ENCODE measurements at regions not wholly inside any gene's neighbourhood (a gene's known extent, or its start where the extent isn't known, plus 50 kb on each side); places are given as distances from the start of the nearest gene placed in this dataset.

GRCh38 chr16:9034056-9034455 is 57.4 kb upstream of the HAPSTR1 start:
- TF ChIP-seq TOX (CRISPR knock-in tag; IDR thresholded peaks at IDR 0.05; ENCODE audit: borderline replicate concordance) (no peak), ARNTL (CRISPR knock-in tag; IDR thresholded peaks at IDR 0.05; ENCODE audit: borderline replicate concordance, low read depth) (no peak), CREB5 (CRISPR knock-in tag; IDR thresholded peaks at IDR 0.05; ENCODE audit: low read depth) (no peak), ESRRG (CRISPR knock-in tag; IDR thresholded peaks at IDR 0.05) (no peak), ZFP3 (CRISPR knock-in tag; IDR thresholded peaks at IDR 0.05) (no peak), PATZ1 (CRISPR knock-in tag; IDR thresholded peaks at IDR 0.05; ENCODE audit: borderline replicate concordance) (no peak)
